Ishikawa (cell line): ENCODE measurements at regions not wholly inside any gene's neighbourhood (a gene's known extent, or its start where the extent isn't known, plus 50 kb on each side); places are given as distances from the start of the nearest gene placed in this dataset.

Source experiments
- CEBPB ChIP-seq: IDR thresholded peaks from 2 replicates; pipeline ENCODE4 v1.6.1; 2012
- CREB1 ChIP-seq: IDR thresholded peaks from 2 replicates; pipeline ENCODE4 v1.6.1; 2012; ENCODE audit warnings: low read depth
- EGR1 ChIP-seq: IDR thresholded peaks from 2 replicates; pipeline ENCODE4 v1.6.1; 2012
- EP300 ChIP-seq: IDR thresholded peaks from 2 replicates; pipeline ENCODE4 v1.6.1; 2012; ENCODE audit warnings: borderline replicate concordance
- FOXM1 ChIP-seq: IDR thresholded peaks from 2 replicates; pipeline ENCODE4 v1.6.1; 2012; ENCODE audit warnings: low read depth, borderline replicate concordance
- NFIC ChIP-seq: IDR thresholded peaks from 2 replicates; pipeline ENCODE4 v1.6.1; 2012
- RAD21 ChIP-seq: IDR thresholded peaks from 2 replicates; pipeline ENCODE4 v1.6.1; 2012; ENCODE audit warnings: low read depth
- TAF1 ChIP-seq: IDR thresholded peaks from 2 replicates; pipeline ENCODE4 v1.6.1; 2012; ENCODE audit warnings: low read depth, mild to moderate bottlenecking
- TCF12 ChIP-seq: IDR thresholded peaks from 2 replicates; pipeline ENCODE4 v1.6.1; 2012; ENCODE audit warnings: low read depth
- TEAD4 ChIP-seq: IDR thresholded peaks from 2 replicates; pipeline ENCODE4 v1.6.1; 2012
- YY1 ChIP-seq: IDR thresholded peaks from 2 replicates; pipeline ENCODE4 v1.6.1; 2012; ENCODE audit warnings: low read depth
- ZBTB7A ChIP-seq: IDR thresholded peaks from 2 replicates; pipeline ENCODE4 v1.6.1; 2012; ENCODE audit warnings: low read depth
- TF ChIP-seq, protein P1 (sequence below): IDR thresholded peaks from 2 replicates; pipeline ENCODE4 v1.6.1; 2012
- TF ChIP-seq, protein P2 (sequence below): IDR thresholded peaks from 2 replicates; pipeline ENCODE4 v1.6.1; 2012; ENCODE audit warnings: low read depth, mild to moderate bottlenecking
- TF ChIP-seq, protein P3 (sequence below): IDR thresholded peaks from 2 replicates; pipeline ENCODE4 v1.6.1; 2012

DNA sequence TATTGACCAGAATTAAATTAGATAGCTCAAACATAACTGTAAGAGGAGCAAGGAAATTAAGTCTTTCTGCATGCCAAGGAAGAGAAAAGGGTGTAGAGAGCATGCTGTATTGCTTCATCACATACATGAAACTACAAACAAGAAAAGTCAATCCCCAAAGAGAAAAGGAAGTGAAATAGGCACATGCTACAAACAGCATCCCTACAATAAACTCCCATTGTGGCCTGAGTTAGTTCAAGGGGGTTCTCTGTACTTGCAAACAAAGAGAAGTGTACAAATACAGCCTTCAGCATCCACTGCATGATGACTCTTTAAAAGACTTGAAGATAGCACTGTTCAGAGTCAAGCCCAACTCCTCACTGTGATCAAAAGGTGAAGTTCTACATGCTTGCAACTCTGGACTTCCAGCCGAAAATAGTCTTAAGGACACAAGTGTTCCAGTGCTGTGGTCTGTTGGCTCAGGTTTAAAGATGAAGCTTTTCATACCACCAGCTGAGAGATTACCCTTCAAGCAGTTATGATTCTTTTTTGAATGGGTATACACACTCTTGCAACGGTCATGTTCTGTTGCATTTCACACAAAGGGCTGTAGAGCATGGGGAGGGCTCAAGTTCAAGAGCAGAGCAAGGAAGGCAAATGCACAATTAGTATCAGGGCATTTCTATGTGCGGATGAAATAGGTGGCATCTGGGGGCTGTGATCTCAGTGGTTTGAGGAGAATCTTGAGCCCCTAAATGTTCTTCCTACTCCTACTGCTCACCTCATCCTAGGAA lies 534.5 kb downstream of the EBF1 start:
- TF ChIP-seq NFIC = no peak
- no peak for TF ChIP-seq CREB1
- TF ChIP-seq, protein P1, sequence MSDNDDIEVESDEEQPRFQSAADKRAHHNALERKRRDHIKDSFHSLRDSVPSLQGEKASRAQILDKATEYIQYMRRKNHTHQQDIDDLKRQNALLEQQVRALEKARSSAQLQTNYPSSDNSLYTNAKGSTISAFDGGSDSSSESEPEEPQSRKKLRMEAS = no peak

GRCh38 chr5:158563760-158564390 lies 535.8 kb downstream of the EBF1 start:
- TF ChIP-seq TCF12 (no peak), EGR1 (no peak), TAF1 (no peak), EP300 (no peak), CEBPB (no peak)

DNA sequence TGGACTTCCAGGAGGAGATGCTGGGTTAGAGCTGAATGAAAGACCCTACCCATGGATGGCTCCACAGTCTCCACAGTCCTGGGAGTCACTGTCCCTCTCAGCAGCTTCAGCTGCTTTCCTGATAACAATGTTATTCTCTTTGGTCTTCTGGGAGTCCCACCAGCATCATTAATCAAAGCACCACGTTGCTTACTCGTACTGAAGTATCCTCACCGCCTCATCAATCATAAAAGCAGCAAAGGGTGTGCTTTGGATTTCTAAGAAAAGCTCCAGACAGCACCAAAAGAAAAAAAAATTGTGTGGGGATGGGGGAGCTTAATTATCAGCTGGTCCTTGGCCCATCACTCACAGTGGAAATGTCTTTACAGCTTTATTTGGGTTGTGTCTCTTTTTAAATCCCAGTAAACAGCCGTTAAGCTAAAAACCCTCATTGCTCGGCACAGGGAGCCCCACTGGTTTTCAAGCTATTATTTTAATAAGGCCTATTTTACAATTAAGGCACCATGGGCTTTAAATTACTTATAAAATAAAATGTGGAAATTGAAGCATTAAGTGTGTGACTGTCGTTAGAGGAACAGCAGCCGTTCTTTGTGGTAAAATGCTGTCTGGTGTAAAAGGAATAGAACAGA lies 538.0 kb downstream of the EBF1 start:
- no peak for TF ChIP-seq ZBTB7A
- TF ChIP-seq, protein P1 = no peak
- no peak for TF ChIP-seq NFIC
- TF ChIP-seq TAF1 = no peak
- TF ChIP-seq EP300 = no peak
- TF ChIP-seq EGR1 = no peak
- no peak for TF ChIP-seq YY1
- no peak for TF ChIP-seq RAD21
- TF ChIP-seq FOXM1 = no peak
- TF ChIP-seq TCF12 = no peak
- TF ChIP-seq, protein P2, sequence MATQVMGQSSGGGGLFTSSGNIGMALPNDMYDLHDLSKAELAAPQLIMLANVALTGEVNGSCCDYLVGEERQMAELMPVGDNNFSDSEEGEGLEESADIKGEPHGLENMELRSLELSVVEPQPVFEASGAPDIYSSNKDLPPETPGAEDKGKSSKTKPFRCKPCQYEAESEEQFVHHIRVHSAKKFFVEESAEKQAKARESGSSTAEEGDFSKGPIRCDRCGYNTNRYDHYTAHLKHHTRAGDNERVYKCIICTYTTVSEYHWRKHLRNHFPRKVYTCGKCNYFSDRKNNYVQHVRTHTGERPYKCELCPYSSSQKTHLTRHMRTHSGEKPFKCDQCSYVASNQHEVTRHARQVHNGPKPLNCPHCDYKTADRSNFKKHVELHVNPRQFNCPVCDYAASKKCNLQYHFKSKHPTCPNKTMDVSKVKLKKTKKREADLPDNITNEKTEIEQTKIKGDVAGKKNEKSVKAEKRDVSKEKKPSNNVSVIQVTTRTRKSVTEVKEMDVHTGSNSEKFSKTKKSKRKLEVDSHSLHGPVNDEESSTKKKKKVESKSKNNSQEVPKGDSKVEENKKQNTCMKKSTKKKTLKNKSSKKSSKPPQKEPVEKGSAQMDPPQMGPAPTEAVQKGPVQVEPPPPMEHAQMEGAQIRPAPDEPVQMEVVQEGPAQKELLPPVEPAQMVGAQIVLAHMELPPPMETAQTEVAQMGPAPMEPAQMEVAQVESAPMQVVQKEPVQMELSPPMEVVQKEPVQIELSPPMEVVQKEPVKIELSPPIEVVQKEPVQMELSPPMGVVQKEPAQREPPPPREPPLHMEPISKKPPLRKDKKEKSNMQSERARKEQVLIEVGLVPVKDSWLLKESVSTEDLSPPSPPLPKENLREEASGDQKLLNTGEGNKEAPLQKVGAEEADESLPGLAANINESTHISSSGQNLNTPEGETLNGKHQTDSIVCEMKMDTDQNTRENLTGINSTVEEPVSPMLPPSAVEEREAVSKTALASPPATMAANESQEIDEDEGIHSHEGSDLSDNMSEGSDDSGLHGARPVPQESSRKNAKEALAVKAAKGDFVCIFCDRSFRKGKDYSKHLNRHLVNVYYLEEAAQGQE = no peak
- no peak for TF ChIP-seq CEBPB

DNA sequence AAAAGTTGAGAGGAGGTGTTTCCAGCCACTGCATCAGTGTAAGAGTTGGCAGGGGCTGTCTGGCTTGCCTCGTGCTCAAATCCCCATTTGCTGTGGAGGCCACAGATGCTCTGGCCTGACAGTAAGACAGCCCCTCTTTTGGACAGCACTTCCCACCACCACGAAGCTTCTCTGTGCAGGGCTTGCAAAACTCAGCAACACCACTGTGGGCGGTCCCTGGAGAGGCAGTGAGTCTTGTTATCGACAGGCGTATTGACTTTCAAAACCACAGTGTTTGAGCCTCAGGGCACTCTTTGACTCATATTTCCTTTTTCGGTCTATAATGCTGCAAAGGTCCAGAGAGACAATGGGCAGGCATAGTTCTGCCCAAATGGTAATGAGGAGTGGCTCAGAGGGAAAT lies 539.5 kb downstream of the EBF1 start:
- TF ChIP-seq CREB1 (no peak), YY1 (no peak), CEBPB (no peak), RAD21 (no peak), TEAD4 (no peak), ZBTB7A (no peak), EP300 (no peak), FOXM1 (no peak)
- TF ChIP-seq, protein P1 = no peak
- TF ChIP-seq, protein P3, sequence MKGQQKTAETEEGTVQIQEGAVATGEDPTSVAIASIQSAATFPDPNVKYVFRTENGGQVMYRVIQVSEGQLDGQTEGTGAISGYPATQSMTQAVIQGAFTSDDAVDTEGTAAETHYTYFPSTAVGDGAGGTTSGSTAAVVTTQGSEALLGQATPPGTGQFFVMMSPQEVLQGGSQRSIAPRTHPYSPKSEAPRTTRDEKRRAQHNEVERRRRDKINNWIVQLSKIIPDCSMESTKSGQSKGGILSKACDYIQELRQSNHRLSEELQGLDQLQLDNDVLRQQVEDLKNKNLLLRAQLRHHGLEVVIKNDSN = no peak

DNA sequence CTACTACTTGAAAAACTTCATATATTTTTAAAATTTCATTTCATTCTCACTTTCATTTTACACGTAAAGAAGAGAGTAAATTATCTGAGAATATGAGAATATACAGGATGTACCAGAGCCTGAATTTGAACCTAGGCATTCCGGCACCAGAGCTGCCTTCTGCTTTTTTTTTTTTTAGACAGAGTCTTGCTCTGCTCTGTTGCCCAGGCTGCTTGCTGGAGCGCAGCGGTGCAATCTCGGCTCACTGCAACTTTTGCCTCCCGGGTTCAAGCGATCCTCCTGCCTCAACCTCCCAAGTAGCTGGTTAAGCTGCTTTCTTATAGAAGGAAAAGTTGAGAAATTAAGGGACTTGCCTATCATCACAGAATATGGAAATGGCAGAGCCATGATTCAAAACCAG lies 540.1 kb downstream of the EBF1 start:
- TF ChIP-seq, protein P3 = no peak
- no peak for TF ChIP-seq RAD21
- no peak for TF ChIP-seq EGR1
- TF ChIP-seq TAF1 = no peak
- TF ChIP-seq EP300 = no peak
- no peak for TF ChIP-seq YY1
- TF ChIP-seq, protein P1 = no peak
- TF ChIP-seq CEBPB = no peak
- TF ChIP-seq CREB1 = no peak
- no peak for TF ChIP-seq ZBTB7A
- TF ChIP-seq NFIC = no peak
- TF ChIP-seq TCF12 = no peak
- no peak for TF ChIP-seq FOXM1
- TF ChIP-seq, protein P2 = no peak
- TF ChIP-seq TEAD4 = no peak
